Caco-2 (cell line): ENCODE measurements at regions not wholly inside any gene's neighbourhood (a gene's known extent, or its start where the extent isn't known, plus 50 kb on each side); places are given as distances from the start of the nearest gene placed in this dataset.

Experiments used
- BruUV-seq: library from RNA; stranded (reverse); fragments of 400-500 nt; replicated peaks from 2 replicates; lab custom pipeline; 2021; lab: Mats Ljungman, UMichigan
- CTCF ChIA-PET: fragments of 300-600 bp; sonication (Branson Sonifier 250); formaldehyde crosslinking; loops from one replicate; lab custom pipeline; 2022; ENCODE audit warnings: antibody characterized with exemption; lab: Charles Lee
- POLR2A ChIA-PET: fragments of 300-600 bp; sonication (Branson Sonifier 250); formaldehyde crosslinking; loops from one replicate; lab custom pipeline; 2022; ENCODE audit warnings: antibody characterized with exemption; lab: Charles Lee
- DNase-seq, 2 experiments: peaks; one replicate each; pipeline versions ENCODE4 v3.0.0 to v3.0.0-alpha.2; 2020 to 2022
- H3K27me3 ChIP-seq: replicated peaks from 2 replicates; pipeline ENCODE4 v1.6.0; 2011; ENCODE audit warnings: low read length; ENCODE audit not compliant: control insufficient read depth, insufficient read depth
- H3K36me3 ChIP-seq: 2 replicates; pipeline ENCODE4 v1.5.1; 2011; ENCODE audit warnings: low read length; ENCODE audit not compliant: control insufficient read depth, insufficient read depth
- H3K4me1 ChIP-seq: fragments of 250-450 bp; sonication (Bioruptor Pico); 2 replicates; pipeline ENCODE4 v1.5.1; 2020; ENCODE audit warnings: mild to moderate bottlenecking
- H3K4me3 ChIP-seq: 2 replicates; pipeline ENCODE4 v1.5.1; 2011; ENCODE audit warnings: low read depth, mild to moderate bottlenecking, control low read depth, low read length
- H3K9me3 ChIP-seq: fragments of 250-450 bp; sonication (Bioruptor Pico); 2 replicates; pipeline ENCODE4 v1.5.1; 2020; ENCODE audit warnings: mild to moderate bottlenecking, moderate library complexity
- H3K27ac Mint-ChIP-seq: one replicate; pipeline ENCODE4 v1.8.0; 2022; ENCODE audit warnings: mixed read lengths; ENCODE audit not compliant: unreplicated experiment
- H3K27me3 Mint-ChIP-seq: one replicate; pipeline ENCODE4 v1.8.0; 2022; ENCODE audit warnings: mixed read lengths; ENCODE audit not compliant: insufficient read depth, unreplicated experiment
- H3K36me3 Mint-ChIP-seq: one replicate; pipeline ENCODE4 v1.8.0; 2022; ENCODE audit warnings: mild to moderate bottlenecking, mixed read lengths; ENCODE audit not compliant: insufficient read depth, unreplicated experiment
- H3K4me1 Mint-ChIP-seq: one replicate; pipeline ENCODE4 v1.8.0; 2022; ENCODE audit warnings: low read depth, mixed read lengths; ENCODE audit not compliant: unreplicated experiment
- H3K4me3 Mint-ChIP-seq: one replicate; pipeline ENCODE4 v1.8.0; 2022; ENCODE audit warnings: mild to moderate bottlenecking, moderate library complexity, mixed read lengths; ENCODE audit not compliant: unreplicated experiment
- H3K9me3 Mint-ChIP-seq: one replicate; pipeline ENCODE4 v1.8.0; 2022; ENCODE audit warnings: mixed read lengths; ENCODE audit not compliant: unreplicated experiment
- CTCF ChIP-seq, 2 experiments: fragments of 200-600 bp in 1 of 2; IDR thresholded peaks; 1 replicate in 1 of 2; 2 replicates in 1 of 2; pipeline versions ENCODE4 v1.5.1 to v1.8.0; 2011 to 2022; ENCODE audit warnings: antibody characterized with exemption in 1 of 2, control low read depth in 1 of 2, inconsistent platforms in 1 of 2, low read depth in 1 of 2, low read length in 1 of 2, mild to moderate bottlenecking in 1 of 2, moderate library complexity in 1 of 2; ENCODE audit not compliant: insufficient read depth in 1 of 2, severe bottlenecking in 1 of 2, unreplicated experiment in 1 of 2
- intact Hi-C: fragments of 100-400 bp; cut with micrococcal nuclease; formaldehyde crosslinking; loops from one replicate; pipeline ENCODE4 v1.10.0; 2022; ENCODE audit not compliant: unreplicated experiment

- Mint-ChIP-seq H3K4me1 (no peaks in the 10 kb centered on the region), H3K27me3 (peaks cover 9% of the 10 kb centered on the region), H3K4me3 (no peak overlapping the region), H3K36me3 (no peaks in the 10 kb centered on the region), H3K9me3 (no peaks in the 10 kb centered on the region), H3K27ac (no peak overlapping the region)
- H3K27me3 ChIP-seq = no peaks in the 10 kb centered on the region
- no peak for TF ChIP-seq CTCF (IDR thresholded peaks at IDR 0.05; ENCODE audit: insufficient read depth in 1 of 2, low read depth in 1 of 2, low read length in 1 of 2, severe bottlenecking in 1 of 2, unreplicated experiment in 1 of 2)
- ChIA-PET CTCF (no interaction called here), POLR2A (no interaction called here)
- DNase-seq = no peak
- H3K4me3 ChIP-seq = no peak overlapping the region
- H3K9me3 ChIP-seq = no peaks in the 10 kb centered on the region
- no peaks in the 10 kb centered on the region for H3K36me3 ChIP-seq
- no peaks in the 10 kb centered on the region for H3K4me1 ChIP-seq
- BruUV-seq = no TSS peak
- intact Hi-C loops = no loop called here
Observed at GRCh38 chr7:33744293-33745075, 160.9 kb upstream of the BMPER start.

- intact Hi-C loops = no loop called here
Observed at GRCh38 chr7:33745934-33746333, 159.4 kb upstream of the BMPER start.

GRCh38 chr7:33748793-33749192, 156.5 kb upstream of the BMPER start:
- DNase-seq = no peak
- ChIA-PET CTCF (no interaction called here), POLR2A (no interaction called here)
- no peak for TF ChIP-seq CTCF (IDR thresholded peaks at IDR 0.05; ENCODE audit: insufficient read depth in 1 of 2, low read depth in 1 of 2, low read length in 1 of 2, severe bottlenecking in 1 of 2, unreplicated experiment in 1 of 2)
- no peak overlapping the region for H3K27ac Mint-ChIP-seq
- H3K27me3 Mint-ChIP-seq = peaks cover 3% of the 10 kb centered on the region
- Histone ChIP-seq H3K9me3 (no peaks in the 10 kb centered on the region), H3K27me3 (no peaks in the 10 kb centered on the region), H3K4me1 (0 out of 2 replicates have a peak, but pooled peaks cover 2% of the 10 kb centered on the region), H3K36me3 (no peaks in the 10 kb centered on the region), H3K4me3 (no peak overlapping the region)
- intact Hi-C loops = no loop called here
- H3K4me1 Mint-ChIP-seq = peaks cover 16% of the 10 kb centered on the region
- H3K4me3 Mint-ChIP-seq = no peak overlapping the region
- BruUV-seq = no TSS peak
- no peaks in the 10 kb centered on the region for H3K36me3 Mint-ChIP-seq
- H3K9me3 Mint-ChIP-seq = no peaks in the 10 kb centered on the region

More at GRCh38 chr7:33745934-33746333, 159.4 kb upstream of the BMPER start:
- POLR2A ChIA-PET = no interaction called here
- H3K36me3 ChIP-seq = no peaks in the 10 kb centered on the region
- H3K4me3 ChIP-seq = no peak overlapping the region
- H3K4me3 Mint-ChIP-seq = no peak overlapping the region
- no TSS peak for BruUV-seq
- H3K4me1 Mint-ChIP-seq = no peaks in the 10 kb centered on the region
- peaks cover 4% of the 10 kb centered on the region for H3K27me3 Mint-ChIP-seq
- CTCF ChIA-PET = interaction anchor here (0.6 kb wide), 1 partner anchor 17 kb away, joined by 3 read pairs; no protein-coding TSS in a partner anchor
- no peaks in the 10 kb centered on the region for H3K9me3 ChIP-seq
- no peaks in the 10 kb centered on the region for H3K9me3 Mint-ChIP-seq
- no peak overlapping the region for H3K27ac Mint-ChIP-seq
- H3K27me3 ChIP-seq = no peaks in the 10 kb centered on the region
- no peak for DNase-seq
- TF ChIP-seq CTCF (IDR thresholded peaks at IDR 0.05; ENCODE audit: insufficient read depth in 1 of 2, low read depth in 1 of 2, low read length in 1 of 2, severe bottlenecking in 1 of 2, unreplicated experiment in 1 of 2) = no peak
- H3K4me1 ChIP-seq = no peaks in the 10 kb centered on the region
- H3K36me3 Mint-ChIP-seq = no peaks in the 10 kb centered on the region
